Neural cell (in vitro differentiated cells): ENCODE measurements at regions not wholly inside any gene's neighbourhood (a gene's known extent, or its start where the extent isn't known, plus 50 kb on each side); places are given as distances from the start of the nearest gene placed in this dataset.

Experiments
- H2AFZ ChIP-seq: fragments of 200-600, 300-800 bp; sonication (generic), shearing (Covaris generic); 2 replicates; pipeline ENCODE4 v1.6.0; 2014; ENCODE audit warnings: low read depth, mild to moderate bottlenecking, antibody characterized with exemption, low read length, moderate library complexity
- H3F3A ChIP-seq: fragments of 200-600 bp; shearing (Covaris generic); 2 replicates; pipeline ENCODE4 v1.6.1; 2016; ENCODE audit warnings: mild to moderate bottlenecking, moderate library complexity, mixed read lengths, antibody characterized with exemption, low read length; ENCODE audit not compliant: insufficient read depth, poor library complexity, severe bottlenecking
- H3K27ac ChIP-seq: fragments of 200-600, 300-800 bp; sonication (generic), shearing (Covaris generic); 2 replicates; pipeline ENCODE4 v1.5.1; 2014; ENCODE audit warnings: mild to moderate bottlenecking, low read length, moderate library complexity
- H3K27me3 ChIP-seq: fragments of 300-800, 200-600 bp; sonication (generic), shearing (Covaris generic); 2 replicates; pipeline ENCODE4 v1.6.0; 2014; ENCODE audit warnings: mild to moderate bottlenecking, low read depth, low read length, moderate library complexity; ENCODE audit not compliant: insufficient read depth
- H3K36me3 ChIP-seq: fragments of 300-800, 200-600 bp; sonication (generic), shearing (Covaris generic); 2 replicates; pipeline ENCODE4 v1.5.1; 2014; ENCODE audit warnings: mild to moderate bottlenecking, antibody characterized with exemption, low read length, moderate library complexity; ENCODE audit not compliant: insufficient read depth
- H3K4me2 ChIP-seq: fragments of 300-800, 200-600 bp; sonication (generic), shearing (Covaris generic); 2 replicates; pipeline ENCODE4 v1.6.0; 2014; ENCODE audit warnings: mild to moderate bottlenecking, low read length
- H3K4me3 ChIP-seq: fragments of 300-800, 200-600 bp; sonication (generic), shearing (Covaris generic); 2 replicates; pipeline ENCODE4 v1.5.1; 2014; ENCODE audit warnings: mild to moderate bottlenecking, low read length, moderate library complexity
- H3K79me2 ChIP-seq: fragments of 200-600 bp; shearing (Covaris generic); replicated peaks from 2 replicates; pipeline ENCODE4 v1.6.0; 2014; ENCODE audit warnings: mild to moderate bottlenecking, low read length, moderate library complexity; ENCODE audit not compliant: insufficient read depth
- H3K9ac ChIP-seq: fragments of 300-800, 200-600 bp; sonication (generic), shearing (Covaris generic); 2 replicates; pipeline ENCODE4 v1.6.1; 2016; ENCODE audit warnings: mild to moderate bottlenecking, low read length, mixed read lengths
- H3K9me2 ChIP-seq: fragments of 200-600 bp; shearing (Covaris generic); 2 replicates; pipeline ENCODE4 v1.6.1; 2016; ENCODE audit warnings: mild to moderate bottlenecking, low read length, mixed read lengths; ENCODE audit not compliant: insufficient read depth
- H3K9me3 ChIP-seq: fragments of 200-600, 300-800 bp; sonication (generic), shearing (Covaris generic); 2 replicates; pipeline ENCODE4 v1.6.1; 2016; ENCODE audit warnings: mild to moderate bottlenecking, mixed run types, low read length, moderate library complexity, mixed read lengths
- H4K20me1 ChIP-seq: fragments of 200-600 bp; shearing (Covaris generic); 2 replicates; pipeline ENCODE4 v1.6.1; 2016; ENCODE audit warnings: mild to moderate bottlenecking, mixed run types; ENCODE audit not compliant: insufficient read depth
- EP300 ChIP-seq: fragments of 450-650 bp; conservative IDR thresholded peaks from 2 replicates; pipeline ENCODE4 v1.6.1; 2014; ENCODE audit warnings: antibody characterized with exemption, mild to moderate bottlenecking, moderate library complexity; ENCODE audit not compliant: poor library complexity, severe bottlenecking
- EZH2 ChIP-seq: fragments of 200-600, 300-800 bp; shearing (Covaris generic), sonication (generic); IDR thresholded peaks from 2 replicates; pipeline ENCODE4 v1.6.1; 2014; ENCODE audit warnings: antibody characterized with exemption, low read length, borderline replicate concordance, mild to moderate bottlenecking; ENCODE audit not compliant: insufficient read depth, poor library complexity, severe bottlenecking
- MXI1 ChIP-seq: fragments of 450-650 bp; conservative IDR thresholded peaks from 2 replicates; pipeline ENCODE4 v1.6.1; 2014; ENCODE audit warnings: antibody characterized with exemption, mild to moderate bottlenecking; ENCODE audit not compliant: poor library complexity, severe bottlenecking
- POLR2AphosphoS5 ChIP-seq: IDR thresholded peaks from 2 replicates; pipeline ENCODE4 v1.6.1; 2012
- RAD21 ChIP-seq: fragments of 450-650 bp; conservative IDR thresholded peaks from 2 replicates; pipeline ENCODE4 v1.6.1; 2014; ENCODE audit warnings: antibody characterized with exemption, mild to moderate bottlenecking, moderate library complexity
- SMC3 ChIP-seq: fragments of 450-650 bp; conservative IDR thresholded peaks from 2 replicates; pipeline ENCODE4 v1.6.1; 2014; ENCODE audit warnings: antibody characterized with exemption, mild to moderate bottlenecking, moderate library complexity; ENCODE audit not compliant: poor library complexity
- TAF1 ChIP-seq: IDR thresholded peaks from 2 replicates; pipeline ENCODE4 v1.6.1; 2012; ENCODE audit warnings: low read depth
- TF ChIP-seq, protein P1 (sequence below): IDR thresholded peaks from 2 replicates; pipeline ENCODE4 v1.6.1; 2012; ENCODE audit warnings: borderline replicate concordance
- TF ChIP-seq, protein P2 (sequence below): fragments of 450-650 bp; IDR thresholded peaks from 2 replicates; pipeline ENCODE4 v1.5.1; 2014; ENCODE audit warnings: antibody characterized with exemption, mild to moderate bottlenecking, moderate library complexity; ENCODE audit not compliant: poor library complexity, severe bottlenecking

DNA sequence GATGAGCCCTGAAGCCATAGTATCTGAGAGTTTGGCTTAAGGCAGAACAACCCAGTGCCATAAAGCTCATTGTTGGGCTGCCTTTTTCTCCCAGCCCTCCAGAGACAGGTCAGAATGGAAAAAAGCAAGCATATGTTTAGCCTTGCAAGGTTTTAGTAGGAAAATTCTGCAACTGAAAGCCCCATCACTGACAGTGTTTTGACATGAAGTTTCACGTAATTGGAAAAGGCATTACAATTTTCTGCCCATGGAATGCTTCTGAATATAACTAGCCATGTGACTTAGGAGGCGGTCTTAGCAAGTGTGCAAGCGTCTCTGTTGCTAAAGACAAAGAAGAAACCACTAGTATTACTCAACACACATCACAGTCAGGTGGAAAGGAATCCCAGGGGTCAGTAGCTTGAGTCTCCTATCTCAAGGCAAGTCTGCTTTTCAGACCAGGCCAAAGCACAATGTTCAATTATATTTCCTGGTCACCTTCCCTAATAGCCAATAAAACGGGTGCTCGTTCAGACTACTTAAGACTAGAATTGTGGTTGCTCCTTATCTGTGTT, 117.6 kb downstream of the CARTPT start:
- H3K9me3 ChIP-seq: no peaks in the 10 kb centered on the region
- peak overlapping the region; percentile 48 for H3K4me3 ChIP-seq
- H3K36me3 ChIP-seq: no peaks in the 10 kb centered on the region
- peak overlapping the region; percentile 56 for H3K4me2 ChIP-seq
- no peaks in the 10 kb centered on the region for H3K9me2 ChIP-seq
- H2AFZ ChIP-seq: peak overlapping the region; percentile 21
- no peaks in the 10 kb centered on the region for H3K27me3 ChIP-seq
- H3K9ac ChIP-seq: peak overlapping the region; percentile 74
- peak overlapping the region; percentile 98 for H3K27ac ChIP-seq
- peaks cover 15% of the 10 kb centered on the region for H3K79me2 ChIP-seq
- peak; percentile 88 for TF ChIP-seq EP300
- TF ChIP-seq, protein P1, sequence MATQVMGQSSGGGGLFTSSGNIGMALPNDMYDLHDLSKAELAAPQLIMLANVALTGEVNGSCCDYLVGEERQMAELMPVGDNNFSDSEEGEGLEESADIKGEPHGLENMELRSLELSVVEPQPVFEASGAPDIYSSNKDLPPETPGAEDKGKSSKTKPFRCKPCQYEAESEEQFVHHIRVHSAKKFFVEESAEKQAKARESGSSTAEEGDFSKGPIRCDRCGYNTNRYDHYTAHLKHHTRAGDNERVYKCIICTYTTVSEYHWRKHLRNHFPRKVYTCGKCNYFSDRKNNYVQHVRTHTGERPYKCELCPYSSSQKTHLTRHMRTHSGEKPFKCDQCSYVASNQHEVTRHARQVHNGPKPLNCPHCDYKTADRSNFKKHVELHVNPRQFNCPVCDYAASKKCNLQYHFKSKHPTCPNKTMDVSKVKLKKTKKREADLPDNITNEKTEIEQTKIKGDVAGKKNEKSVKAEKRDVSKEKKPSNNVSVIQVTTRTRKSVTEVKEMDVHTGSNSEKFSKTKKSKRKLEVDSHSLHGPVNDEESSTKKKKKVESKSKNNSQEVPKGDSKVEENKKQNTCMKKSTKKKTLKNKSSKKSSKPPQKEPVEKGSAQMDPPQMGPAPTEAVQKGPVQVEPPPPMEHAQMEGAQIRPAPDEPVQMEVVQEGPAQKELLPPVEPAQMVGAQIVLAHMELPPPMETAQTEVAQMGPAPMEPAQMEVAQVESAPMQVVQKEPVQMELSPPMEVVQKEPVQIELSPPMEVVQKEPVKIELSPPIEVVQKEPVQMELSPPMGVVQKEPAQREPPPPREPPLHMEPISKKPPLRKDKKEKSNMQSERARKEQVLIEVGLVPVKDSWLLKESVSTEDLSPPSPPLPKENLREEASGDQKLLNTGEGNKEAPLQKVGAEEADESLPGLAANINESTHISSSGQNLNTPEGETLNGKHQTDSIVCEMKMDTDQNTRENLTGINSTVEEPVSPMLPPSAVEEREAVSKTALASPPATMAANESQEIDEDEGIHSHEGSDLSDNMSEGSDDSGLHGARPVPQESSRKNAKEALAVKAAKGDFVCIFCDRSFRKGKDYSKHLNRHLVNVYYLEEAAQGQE: peak; percentile 97
- TF ChIP-seq POLR2AphosphoS5: peak; percentile 69
- no peak for TF ChIP-seq SMC3
- peak; percentile 5 for TF ChIP-seq TAF1
- no peak for TF ChIP-seq MXI1
- H4K20me1 ChIP-seq: no peaks in the 10 kb centered on the region
- H3F3A ChIP-seq: peaks cover 9% of the 10 kb centered on the region

GRCh38 chr5:71838286-71838685, 119.2 kb downstream of the CARTPT start:
- H3K9me3 ChIP-seq: no peaks in the 10 kb centered on the region
- H3K4me2 ChIP-seq: peak overlapping the region; percentile 62
- peaks cover 9% of the 10 kb centered on the region for H3F3A ChIP-seq
- peak overlapping the region; percentile 98 for H3K27ac ChIP-seq
- H3K9ac ChIP-seq: peak overlapping the region; percentile 74
- H3K79me2 ChIP-seq: peaks cover 15% of the 10 kb centered on the region
- H3K36me3 ChIP-seq: no peaks in the 10 kb centered on the region
- peak overlapping the region; percentile 18 for H2AFZ ChIP-seq
- no peak for TF ChIP-seq EP300
- TF ChIP-seq SMC3: no peak
- TF ChIP-seq, protein P2, sequence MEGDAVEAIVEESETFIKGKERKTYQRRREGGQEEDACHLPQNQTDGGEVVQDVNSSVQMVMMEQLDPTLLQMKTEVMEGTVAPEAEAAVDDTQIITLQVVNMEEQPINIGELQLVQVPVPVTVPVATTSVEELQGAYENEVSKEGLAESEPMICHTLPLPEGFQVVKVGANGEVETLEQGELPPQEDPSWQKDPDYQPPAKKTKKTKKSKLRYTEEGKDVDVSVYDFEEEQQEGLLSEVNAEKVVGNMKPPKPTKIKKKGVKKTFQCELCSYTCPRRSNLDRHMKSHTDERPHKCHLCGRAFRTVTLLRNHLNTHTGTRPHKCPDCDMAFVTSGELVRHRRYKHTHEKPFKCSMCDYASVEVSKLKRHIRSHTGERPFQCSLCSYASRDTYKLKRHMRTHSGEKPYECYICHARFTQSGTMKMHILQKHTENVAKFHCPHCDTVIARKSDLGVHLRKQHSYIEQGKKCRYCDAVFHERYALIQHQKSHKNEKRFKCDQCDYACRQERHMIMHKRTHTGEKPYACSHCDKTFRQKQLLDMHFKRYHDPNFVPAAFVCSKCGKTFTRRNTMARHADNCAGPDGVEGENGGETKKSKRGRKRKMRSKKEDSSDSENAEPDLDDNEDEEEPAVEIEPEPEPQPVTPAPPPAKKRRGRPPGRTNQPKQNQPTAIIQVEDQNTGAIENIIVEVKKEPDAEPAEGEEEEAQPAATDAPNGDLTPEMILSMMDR: no peak
- TF ChIP-seq POLR2AphosphoS5: no peak
- TF ChIP-seq, protein P1: no peak
- no peak for TF ChIP-seq MXI1
- TF ChIP-seq TAF1: no peak
- TF ChIP-seq RAD21: no peak
- no peak for TF ChIP-seq EZH2
- peak overlapping the region; percentile 54 for H3K4me3 ChIP-seq
- no peaks in the 10 kb centered on the region for H3K27me3 ChIP-seq
- H3K9me2 ChIP-seq: no peaks in the 10 kb centered on the region
- H4K20me1 ChIP-seq: no peaks in the 10 kb centered on the region
